Endothelial cell (in vitro differentiated cells): ENCODE measurements at regions not wholly inside any gene's neighbourhood (a gene's known extent, or its start where the extent isn't known, plus 50 kb on each side); places are given as distances from the start of the nearest gene placed in this dataset.

Experiments
- DNase-seq: peaks from one replicate; pipeline ENCODE4 v3.0.0; 2021; ENCODE audit warnings: low spot score
- H3K27ac Mint-ChIP-seq: one replicate; pipeline ENCODE4 v1.8.0; 2021; ENCODE audit warnings: mixed read lengths, inconsistent platforms; ENCODE audit not compliant: unreplicated experiment
- H3K27me3 Mint-ChIP-seq: one replicate; pipeline ENCODE4 v1.8.0; 2021; ENCODE audit warnings: mild to moderate bottlenecking, moderate library complexity, mixed read lengths, inconsistent platforms; ENCODE audit not compliant: unreplicated experiment
- H3K36me3 Mint-ChIP-seq: one replicate; pipeline ENCODE4 v1.8.0; 2021; ENCODE audit warnings: mild to moderate bottlenecking, low read depth, mixed read lengths, inconsistent platforms; ENCODE audit not compliant: unreplicated experiment
- H3K4me1 Mint-ChIP-seq: one replicate; pipeline ENCODE4 v1.8.0; 2021; ENCODE audit warnings: mild to moderate bottlenecking, mixed read lengths, inconsistent platforms; ENCODE audit not compliant: unreplicated experiment
- H3K4me3 Mint-ChIP-seq: one replicate; pipeline ENCODE4 v1.8.0; 2021; ENCODE audit warnings: mild to moderate bottlenecking, mixed read lengths, inconsistent platforms; ENCODE audit not compliant: unreplicated experiment
- H3K9me3 Mint-ChIP-seq: one replicate; pipeline ENCODE4 v1.8.0; 2021; ENCODE audit warnings: mixed read lengths, inconsistent platforms; ENCODE audit not compliant: unreplicated experiment
- TF ChIP-seq, protein P1 (sequence below): fragments of 200-600 bp; sonication (generic); IDR thresholded peaks from one replicate; pipeline ENCODE4 v1.5.0; 2021; ENCODE audit warnings: antibody characterized with exemption; ENCODE audit not compliant: unreplicated experiment

DNA sequence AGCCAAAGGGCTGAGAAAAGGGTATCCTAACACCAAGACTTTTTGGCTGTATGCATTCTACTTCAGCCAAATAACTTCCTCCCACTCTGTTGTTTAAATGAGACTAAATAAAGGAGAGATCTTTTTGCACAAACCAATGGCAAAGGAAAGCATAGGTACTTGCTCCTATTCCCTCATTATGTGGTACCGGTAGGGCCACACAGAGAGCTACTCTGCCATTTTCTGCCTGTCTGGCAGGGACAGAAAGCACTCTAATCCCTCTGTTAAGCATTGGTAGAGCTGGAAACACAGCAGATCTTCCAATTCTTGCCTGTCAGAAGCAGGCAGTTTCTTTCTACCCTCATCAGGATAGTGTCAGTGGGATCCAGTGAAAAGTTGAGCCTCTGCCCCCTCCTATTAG is 918.3 kb upstream of the TMEFF2 start:
- Mint-ChIP-seq H3K27me3 (no peaks in the 10 kb centered on the region), H3K27ac (no peak overlapping the region), H3K4me3 (no peak overlapping the region), H3K36me3 (no peaks in the 10 kb centered on the region), H3K4me1 (peaks cover 5% of the 10 kb centered on the region), H3K9me3 (no peaks in the 10 kb centered on the region)
- no peak for DNase-seq
- TF ChIP-seq, protein P1, sequence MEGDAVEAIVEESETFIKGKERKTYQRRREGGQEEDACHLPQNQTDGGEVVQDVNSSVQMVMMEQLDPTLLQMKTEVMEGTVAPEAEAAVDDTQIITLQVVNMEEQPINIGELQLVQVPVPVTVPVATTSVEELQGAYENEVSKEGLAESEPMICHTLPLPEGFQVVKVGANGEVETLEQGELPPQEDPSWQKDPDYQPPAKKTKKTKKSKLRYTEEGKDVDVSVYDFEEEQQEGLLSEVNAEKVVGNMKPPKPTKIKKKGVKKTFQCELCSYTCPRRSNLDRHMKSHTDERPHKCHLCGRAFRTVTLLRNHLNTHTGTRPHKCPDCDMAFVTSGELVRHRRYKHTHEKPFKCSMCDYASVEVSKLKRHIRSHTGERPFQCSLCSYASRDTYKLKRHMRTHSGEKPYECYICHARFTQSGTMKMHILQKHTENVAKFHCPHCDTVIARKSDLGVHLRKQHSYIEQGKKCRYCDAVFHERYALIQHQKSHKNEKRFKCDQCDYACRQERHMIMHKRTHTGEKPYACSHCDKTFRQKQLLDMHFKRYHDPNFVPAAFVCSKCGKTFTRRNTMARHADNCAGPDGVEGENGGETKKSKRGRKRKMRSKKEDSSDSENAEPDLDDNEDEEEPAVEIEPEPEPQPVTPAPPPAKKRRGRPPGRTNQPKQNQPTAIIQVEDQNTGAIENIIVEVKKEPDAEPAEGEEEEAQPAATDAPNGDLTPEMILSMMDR, result no peak

- H3K27me3 Mint-ChIP-seq, result no peaks in the 10 kb centered on the region
- no peaks in the 10 kb centered on the region for H3K36me3 Mint-ChIP-seq
- H3K9me3 Mint-ChIP-seq, result no peaks in the 10 kb centered on the region
- no peak overlapping the region for H3K4me3 Mint-ChIP-seq
- TF ChIP-seq, protein P1, result no peak
- H3K27ac Mint-ChIP-seq, result no peak overlapping the region
- no peaks in the 10 kb centered on the region for H3K4me1 Mint-ChIP-seq
- no peak for DNase-seq
Observed at GRCh38 chr2:193103064-193103463, 908.3 kb upstream of the TMEFF2 start.

GRCh38 chr2:193101591-193101990 is 906.9 kb upstream of the TMEFF2 start:
- Mint-ChIP-seq H3K9me3 (no peaks in the 10 kb centered on the region), H3K4me3 (no peak overlapping the region), H3K36me3 (no peaks in the 10 kb centered on the region), H3K4me1 (no peaks in the 10 kb centered on the region), H3K27me3 (no peaks in the 10 kb centered on the region), H3K27ac (no peak overlapping the region)
- DNase-seq, result no peak
- TF ChIP-seq, protein P1, result no peak

GRCh38 chr2:193088026-193088425 is 893.3 kb upstream of the TMEFF2 start:
- Mint-ChIP-seq H3K4me3 (no peak overlapping the region), H3K9me3 (no peaks in the 10 kb centered on the region), H3K36me3 (no peaks in the 10 kb centered on the region), H3K27ac (no peak overlapping the region), H3K27me3 (no peaks in the 10 kb centered on the region), H3K4me1 (no peaks in the 10 kb centered on the region)
- TF ChIP-seq, protein P1, result no peak
- no peak for DNase-seq

- Mint-ChIP-seq H3K27ac (no peak overlapping the region), H3K27me3 (peaks cover 5% of the 10 kb centered on the region)
Observed at GRCh38 chr2:193076995-193077394, 882.3 kb upstream of the TMEFF2 start.

More at GRCh38 chr2:193076995-193077394, 882.3 kb upstream of the TMEFF2 start:
- no peak for DNase-seq
- Mint-ChIP-seq H3K36me3 (peaks cover under 1% of the 10 kb centered on the region), H3K9me3 (peaks cover under 1% of the 10 kb centered on the region), H3K4me1 (peaks cover 6% of the 10 kb centered on the region), H3K4me3 (no peak overlapping the region)
- TF ChIP-seq, protein P1, result no peak
